ENCODE measurements at regions not wholly inside any gene's neighbourhood (a gene's known extent, or its start where the extent isn't known, plus 50 kb on each side); places are given as distances from the start of the nearest gene placed in this dataset.

DNA sequence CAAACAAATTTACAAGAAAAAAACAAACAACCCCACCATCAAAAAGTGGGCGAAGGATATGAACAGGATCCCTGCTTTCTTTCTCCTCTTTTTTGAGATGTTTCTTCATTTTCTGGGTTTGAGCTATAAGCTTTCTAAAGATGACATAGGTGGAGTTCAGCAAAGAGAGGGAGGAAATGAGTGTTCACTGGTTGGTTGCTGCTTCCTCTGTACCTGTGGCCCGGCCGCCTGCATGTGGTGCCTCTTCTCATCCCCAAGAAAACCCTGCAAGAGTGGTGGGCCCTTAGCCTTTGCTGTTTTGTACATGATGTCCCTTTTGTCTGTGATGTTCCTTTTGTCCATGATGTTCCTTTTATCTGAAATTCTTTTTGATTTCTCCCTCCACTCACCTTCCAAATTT, 178.4 kb upstream of the SERP2 start:
- TF ChIP-seq, protein P1, sequence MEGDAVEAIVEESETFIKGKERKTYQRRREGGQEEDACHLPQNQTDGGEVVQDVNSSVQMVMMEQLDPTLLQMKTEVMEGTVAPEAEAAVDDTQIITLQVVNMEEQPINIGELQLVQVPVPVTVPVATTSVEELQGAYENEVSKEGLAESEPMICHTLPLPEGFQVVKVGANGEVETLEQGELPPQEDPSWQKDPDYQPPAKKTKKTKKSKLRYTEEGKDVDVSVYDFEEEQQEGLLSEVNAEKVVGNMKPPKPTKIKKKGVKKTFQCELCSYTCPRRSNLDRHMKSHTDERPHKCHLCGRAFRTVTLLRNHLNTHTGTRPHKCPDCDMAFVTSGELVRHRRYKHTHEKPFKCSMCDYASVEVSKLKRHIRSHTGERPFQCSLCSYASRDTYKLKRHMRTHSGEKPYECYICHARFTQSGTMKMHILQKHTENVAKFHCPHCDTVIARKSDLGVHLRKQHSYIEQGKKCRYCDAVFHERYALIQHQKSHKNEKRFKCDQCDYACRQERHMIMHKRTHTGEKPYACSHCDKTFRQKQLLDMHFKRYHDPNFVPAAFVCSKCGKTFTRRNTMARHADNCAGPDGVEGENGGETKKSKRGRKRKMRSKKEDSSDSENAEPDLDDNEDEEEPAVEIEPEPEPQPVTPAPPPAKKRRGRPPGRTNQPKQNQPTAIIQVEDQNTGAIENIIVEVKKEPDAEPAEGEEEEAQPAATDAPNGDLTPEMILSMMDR (conservative IDR thresholded peaks at IDR 0.05; ENCODE audit: low read length): no peak
- TF ChIP-seq EZH2phosphoT487 (IDR thresholded peaks at IDR 0.05; ENCODE audit: borderline replicate concordance, low read depth, low read length): no peak

Data from OCI-LY7 (cell line).